HG03280 (cell line): ENCODE measurements at regions not wholly inside any gene's neighbourhood (a gene's known extent, or its start where the extent isn't known, plus 50 kb on each side); places are given as distances from the start of the nearest gene placed in this dataset.
"Not testable (repeated sequence)": the region's sequence is repeated elsewhere in the genome, so short reads cannot be mapped to it uniquely, and the experiment has no call there.

Source experiments
- ATAC-seq: cut with Tn5 transposase; IDR thresholded peaks from one replicate; pipeline ENCODE4 v1.9.1; 2021; ENCODE audit warnings: mild to moderate bottlenecking, moderate library complexity; ENCODE audit not compliant: unreplicated experiment

DNA sequence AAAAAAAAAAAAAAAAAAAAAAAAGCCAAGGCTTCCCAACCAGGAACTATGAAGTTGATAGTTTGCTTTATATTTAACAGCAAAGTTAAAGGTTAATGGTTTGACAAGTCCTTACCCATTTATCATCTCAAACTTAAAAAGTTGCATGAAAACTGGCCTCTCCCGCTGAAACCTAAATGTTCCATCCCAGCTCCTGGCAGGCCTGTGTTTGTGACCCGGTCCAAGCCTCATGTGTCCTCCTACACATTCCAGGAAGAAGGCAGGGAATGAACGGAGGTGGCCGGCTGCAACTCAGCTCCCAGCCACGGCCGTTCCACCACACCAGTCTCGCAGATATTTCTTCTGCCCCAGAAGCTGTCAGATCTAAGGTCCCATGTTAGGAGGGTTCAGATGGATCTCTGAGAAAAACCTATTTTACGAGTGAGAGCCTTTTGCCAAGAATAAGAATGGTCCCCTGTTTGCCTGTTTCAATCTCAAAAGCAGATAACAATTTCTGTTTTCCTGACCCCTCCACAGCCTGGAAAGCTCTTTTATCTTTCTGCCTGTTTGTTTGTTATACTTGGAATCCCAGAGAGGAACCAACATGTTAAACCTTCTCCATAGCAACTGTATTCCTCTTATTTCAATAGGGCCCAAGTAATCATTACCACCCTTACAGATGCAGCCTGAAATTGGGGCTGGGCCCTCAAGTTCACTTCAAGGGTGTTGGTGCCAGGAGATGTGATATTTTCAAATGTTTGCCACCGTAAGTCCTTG, 56.5 kb downstream of the KCTD12 start:
- no peak for ATAC-seq

DNA sequence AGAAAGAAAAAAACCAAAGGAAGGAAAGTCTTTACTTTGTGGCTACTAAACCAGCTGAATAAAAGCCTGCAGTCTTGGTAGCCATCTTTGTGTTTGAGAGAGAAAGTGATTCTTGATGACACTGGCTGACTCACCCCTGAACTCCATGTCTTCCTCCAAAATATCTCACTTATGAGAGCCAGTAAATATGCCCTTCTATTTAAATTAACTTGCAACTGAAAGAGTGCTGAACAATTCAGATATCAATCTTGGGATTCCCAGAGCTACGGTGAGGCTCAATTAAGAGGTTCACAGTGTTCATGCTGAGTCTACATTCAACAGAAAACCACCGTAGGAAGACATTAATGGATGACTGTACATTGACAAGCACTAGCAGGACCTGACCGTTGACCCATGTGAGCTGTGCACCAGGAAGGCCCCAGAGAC, 57.9 kb downstream of the KCTD12 start:
- ATAC-seq, result peak; percentile 39

DNA sequence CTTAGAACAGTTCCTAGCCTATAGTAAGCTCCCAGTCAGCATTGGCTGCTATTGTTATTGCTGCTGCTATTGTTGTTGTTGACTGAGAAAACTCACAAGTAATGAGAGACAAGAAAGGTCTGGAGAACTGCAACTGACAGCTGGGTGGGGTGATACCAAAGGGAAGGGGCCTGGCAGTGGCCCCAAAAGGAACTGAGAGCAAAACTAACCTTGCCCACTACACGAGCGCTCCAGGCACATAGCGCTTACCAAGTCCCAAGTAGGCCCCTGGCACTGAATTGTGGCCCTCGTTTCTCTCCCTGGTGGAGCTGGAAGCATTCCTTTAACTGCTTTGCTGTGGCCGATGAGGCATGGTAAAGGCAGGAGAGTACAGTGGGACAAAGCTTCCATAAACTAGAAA, 59.7 kb downstream of the KCTD12 start:
- ATAC-seq, result no peak

DNA sequence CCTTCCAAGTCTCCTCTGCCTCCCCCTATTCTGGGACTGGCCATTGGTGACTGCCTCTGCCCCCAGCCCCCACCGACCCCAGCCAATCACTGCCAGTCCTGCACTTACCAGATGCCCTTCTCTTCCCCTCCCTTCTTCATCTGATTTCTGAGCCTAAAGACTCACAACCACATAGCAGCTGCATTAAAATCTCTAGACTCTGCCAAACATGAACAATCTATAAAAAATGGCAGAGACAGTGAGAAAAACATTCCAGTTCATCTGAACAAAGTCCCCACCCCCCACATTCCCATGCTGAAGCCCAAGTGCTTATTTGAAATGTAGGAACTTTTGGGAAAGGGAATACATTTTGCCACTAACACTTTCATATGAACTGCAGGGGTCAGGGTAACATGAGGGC, 60.8 kb downstream of the KCTD12 start:
- ATAC-seq, result no peak

DNA sequence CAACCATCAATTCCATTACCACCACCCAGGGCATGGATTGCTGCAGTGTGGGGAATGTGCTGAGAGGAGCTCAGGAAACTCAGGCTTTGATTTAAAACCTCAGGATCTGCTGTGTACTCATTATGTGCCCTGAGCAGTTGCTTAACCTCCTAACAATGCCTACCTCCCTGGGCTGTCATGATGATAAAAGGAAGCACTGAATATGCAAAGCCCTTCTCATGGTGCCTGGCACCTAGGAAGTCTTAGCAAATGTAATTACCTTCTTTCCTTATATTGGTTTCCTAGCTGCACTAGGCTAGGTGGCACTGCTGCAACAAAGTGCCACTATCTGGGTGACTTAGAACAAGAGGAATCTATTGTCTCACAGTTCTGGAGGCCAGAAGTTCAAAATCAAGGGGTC, 62.2 kb downstream of the KCTD12 start:
- ATAC-seq, result no peak

DNA sequence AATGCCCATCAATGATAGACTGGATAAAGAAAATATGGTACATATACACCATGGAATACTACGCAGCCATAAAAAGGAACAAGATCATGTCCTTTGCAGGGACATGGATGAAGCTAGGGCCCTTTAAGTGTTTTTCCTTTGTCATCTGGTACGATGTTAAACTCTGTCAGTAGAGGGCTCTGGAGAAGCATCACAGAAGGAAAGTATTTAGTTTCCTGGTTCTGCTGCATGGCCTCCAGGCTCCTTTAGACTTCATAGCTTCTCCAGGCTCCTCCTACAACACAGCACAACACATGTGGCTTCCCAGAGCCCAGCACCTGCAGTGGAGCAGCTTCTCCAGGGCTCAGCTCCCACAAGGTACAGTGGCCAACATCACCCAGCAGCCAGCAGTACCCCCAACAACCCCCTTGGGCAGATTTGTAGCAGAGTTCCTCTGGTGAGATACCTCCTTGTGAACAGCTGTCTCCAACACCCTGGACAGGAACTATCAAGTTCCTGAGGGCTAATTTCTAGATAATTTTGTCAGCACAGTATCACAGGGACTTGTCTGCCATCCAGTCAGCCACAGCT, 63.4 kb downstream of the KCTD12 start:
- ATAC-seq, result peak; percentile 74

DNA sequence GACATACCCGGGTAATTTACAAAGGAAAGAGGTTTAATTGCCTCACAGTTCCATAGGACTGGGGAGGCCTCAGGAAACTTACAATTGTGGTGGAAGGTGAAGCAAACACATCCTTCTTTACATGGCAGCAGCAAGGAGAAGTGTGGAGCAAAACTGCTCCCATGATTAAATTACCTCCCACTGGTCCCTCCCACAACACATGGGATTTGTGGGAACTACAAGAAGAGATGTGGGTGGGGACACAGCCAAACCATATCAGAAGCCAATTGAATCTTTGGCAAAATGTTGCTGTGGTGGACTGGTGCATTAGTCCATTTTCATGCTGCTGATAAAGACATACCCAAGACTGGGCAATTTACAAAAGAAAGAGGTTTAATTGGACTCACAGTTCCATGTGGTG, 65.0 kb downstream of the KCTD12 start:
- ATAC-seq, result not testable (repeated sequence)

DNA sequence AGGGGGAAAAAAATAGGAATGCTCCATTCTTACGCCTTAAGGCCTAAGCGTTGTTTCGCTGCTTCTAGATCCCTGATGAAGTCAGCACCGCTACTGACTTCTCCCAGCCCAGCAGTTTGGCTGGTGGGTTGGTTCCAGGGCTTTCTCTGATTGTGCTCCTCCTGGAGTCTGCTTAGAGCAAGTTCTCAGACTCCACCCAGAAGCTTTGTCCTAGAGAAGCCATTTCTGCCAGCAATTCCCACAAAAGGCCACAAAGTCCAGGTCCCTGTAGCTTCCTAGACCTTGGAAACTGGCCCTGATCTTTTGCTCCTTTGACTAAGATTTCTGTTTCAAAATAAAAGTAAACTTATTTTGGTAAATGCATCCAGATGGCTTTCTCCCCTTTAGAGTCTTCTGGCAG, 65.4 kb downstream of the KCTD12 start:
- no peak for ATAC-seq

DNA sequence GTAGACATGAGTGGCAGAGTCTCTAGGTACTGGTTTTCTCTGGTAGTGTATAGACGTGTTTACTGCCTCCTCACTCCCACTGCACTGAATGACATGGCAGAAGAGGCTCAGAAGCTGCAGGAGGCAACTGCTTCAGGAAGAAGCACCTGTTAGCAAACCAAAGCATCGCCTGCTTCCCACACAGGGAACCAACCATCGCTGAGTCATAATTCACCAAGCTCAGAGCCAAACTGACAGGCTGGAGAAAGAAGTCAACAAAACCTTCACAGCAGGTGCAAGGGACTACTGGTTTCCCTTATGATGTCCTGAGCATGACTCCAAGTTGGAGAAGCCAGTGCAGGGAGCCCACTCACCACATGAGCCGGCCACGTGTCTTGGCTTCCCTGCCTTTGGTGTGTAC, 69.8 kb downstream of the KCTD12 start:
- no peak for ATAC-seq

DNA sequence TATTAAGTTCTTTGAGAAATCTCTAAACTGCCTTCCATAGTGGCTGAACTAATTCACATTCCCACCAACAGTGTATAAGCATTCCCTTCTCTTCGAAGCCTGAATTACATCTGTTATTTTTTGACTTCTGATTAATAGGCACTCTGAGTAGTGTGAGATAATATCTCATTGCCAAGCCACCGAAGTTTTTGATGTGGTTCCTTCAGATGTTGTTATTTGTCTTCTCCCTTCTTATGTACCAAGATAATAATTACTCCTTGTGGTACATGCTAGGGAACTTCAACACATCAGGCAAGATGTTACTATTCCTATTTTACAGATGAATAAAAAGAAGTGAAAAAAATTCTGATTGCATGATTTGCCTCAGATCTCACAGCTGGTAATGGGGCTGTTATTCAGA, 70.9 kb downstream of the KCTD12 start:
- no peak for ATAC-seq

DNA sequence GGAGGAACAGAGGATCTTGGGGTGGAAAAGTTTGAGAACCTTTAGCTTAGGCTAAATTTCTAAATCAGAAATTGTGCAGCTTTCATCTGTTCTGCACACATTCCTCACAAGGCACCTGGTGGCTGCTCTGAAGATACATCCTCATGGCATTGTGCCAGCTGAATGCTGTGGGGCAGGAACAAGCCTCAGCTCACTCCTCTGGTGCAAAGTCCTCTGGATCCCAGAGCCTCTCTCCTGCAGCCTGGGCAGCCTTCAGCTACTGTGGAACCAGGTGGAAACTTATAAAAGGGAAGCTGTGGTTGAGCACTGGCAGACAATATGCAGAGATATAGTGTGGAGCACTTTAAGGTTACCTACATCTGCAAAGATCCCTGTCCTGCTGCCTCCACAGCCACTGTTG, 72.3 kb downstream of the KCTD12 start:
- ATAC-seq, result no peak

DNA sequence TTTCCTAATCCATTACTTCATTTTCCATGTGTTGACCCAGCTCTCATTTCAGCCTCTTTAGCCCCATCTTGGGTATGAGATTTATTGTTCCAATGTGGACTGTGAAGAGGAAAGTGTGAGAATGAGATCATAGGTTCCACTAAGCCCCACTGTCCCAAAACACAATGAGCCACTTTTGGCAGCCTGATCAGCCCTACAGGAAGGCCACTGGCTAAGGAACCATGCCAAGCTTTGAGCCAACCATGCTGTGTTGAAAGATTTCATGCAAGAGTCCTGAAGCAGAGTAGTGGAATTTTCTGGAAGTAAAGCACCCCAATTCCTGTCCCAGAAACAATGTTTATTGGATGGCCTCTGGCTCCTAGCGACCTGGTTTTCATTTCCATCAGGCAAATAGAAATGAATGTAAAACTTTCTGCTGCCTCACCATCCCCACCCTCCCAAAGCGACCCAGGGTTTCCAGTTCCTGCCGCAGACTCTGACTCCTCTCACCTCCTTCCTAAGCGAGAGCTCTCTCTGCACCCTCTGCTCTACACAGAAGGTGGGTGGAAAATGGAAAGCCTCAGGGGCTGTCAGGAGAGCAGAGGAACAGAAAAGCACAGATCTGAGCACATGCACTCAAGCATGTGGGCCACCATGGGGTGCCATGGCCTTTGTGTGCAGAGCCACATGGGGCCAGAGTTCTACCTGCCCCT, 73.1 kb downstream of the KCTD12 start:
- ATAC-seq, result no peak

DNA sequence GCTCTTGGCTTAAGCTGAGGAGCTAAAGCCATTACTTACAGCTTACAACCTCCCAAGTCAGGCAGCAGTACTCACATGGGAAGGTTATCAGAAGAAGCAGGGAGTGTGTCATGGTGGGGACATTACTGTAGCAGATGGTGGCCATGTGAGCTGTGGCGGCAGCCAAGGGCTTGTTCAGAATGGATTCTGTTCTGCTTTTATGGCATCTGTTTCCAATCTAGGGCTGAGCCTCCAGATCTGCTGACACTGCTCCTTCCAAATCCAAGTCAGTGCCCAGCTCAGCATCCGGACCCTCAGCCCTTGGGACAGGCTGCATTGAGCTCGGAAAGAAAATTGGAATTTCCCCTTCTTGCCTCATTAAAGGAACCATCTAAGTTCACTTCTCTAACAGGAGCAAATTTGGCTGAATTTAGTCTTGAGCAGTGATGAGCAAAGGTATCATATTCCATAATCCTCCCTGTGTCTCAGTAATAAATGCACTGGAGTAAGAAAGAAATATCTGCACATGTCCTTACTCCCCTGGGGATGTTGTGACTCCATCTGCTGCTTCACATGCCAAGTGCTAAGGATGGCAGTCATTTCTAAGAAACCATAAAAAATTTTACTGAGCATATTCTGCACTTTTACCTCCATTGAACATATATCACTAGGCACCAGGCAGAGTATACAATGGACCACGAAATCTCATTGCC, 73.9 kb downstream of the KCTD12 start:
- ATAC-seq, result no peak

DNA sequence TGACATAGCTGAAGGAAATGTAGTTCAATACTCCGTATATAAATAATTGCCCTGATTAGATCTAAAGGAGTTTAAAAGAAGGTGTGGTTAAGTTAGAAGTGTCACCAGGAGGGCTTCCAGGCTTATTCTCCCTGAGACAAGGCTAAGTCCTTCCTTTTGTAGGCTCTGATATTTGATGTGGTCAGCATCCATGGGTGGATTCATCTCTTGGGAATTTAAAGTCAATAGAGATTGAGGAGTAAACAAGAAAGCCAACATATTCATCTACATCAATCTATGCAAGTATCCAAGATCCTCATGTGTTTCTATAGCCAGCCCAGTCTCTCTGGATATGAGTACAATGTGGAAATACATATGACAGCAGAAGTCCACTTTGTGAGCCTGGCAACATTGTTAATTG, 76.8 kb downstream of the KCTD12 start:
- no peak for ATAC-seq

DNA sequence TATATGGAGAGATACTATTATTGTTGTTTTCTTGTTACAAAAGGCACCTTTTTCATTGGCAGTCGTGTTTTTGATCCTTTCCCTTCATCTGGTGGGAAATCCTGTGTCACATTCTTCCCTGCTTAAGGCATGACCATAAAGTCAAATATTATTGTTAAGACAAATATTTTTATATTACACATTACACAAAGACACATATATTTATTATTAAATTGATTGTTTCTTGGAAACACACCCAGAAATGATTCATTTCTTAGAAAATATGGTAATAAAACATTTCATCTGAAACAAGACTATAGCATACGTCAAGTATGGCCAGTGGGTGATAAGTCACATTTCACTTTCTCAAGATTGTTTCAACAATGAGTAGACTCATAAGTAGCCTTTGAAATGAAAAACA, 77.3 kb downstream of the KCTD12 start:
- ATAC-seq, result no peak

DNA sequence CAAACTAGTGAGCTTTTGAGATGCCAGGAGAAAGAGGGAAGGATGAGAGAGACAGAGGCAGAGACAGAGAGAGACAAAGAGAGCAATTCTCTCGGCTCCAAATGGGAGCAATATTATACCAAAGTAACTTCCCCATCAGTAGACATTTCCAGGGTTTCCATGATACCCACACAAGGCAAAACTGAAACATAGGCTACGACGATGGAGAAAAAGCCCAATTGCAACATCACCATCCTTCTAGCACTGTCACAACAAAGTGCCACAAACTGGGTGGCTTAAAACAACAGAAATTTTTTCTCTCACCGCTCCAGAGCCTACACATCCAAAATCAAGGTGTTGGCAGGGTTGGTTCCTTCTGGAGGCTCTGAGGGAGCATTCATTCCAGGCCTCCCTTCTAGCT, 81.4 kb downstream of the KCTD12 start:
- ATAC-seq, result no peak

DNA sequence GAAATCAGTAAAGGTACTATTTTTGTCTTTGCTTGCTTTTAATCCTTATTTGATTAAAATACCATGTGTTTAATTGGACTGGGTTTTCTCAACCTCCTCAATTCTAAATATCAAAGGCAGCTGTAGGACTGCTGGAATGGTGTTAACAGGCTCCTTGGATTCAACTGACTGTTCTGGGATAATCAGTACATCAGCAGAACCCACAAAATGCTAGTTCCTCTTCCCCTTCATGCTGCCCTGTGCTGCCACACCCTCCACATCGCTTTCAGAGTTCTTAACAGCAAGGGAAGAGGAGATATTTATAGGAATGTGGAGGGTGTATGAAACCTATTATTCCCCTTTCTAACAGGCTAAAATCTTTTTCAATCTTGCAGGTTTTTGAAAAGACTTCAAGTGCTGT, 82.4 kb downstream of the KCTD12 start:
- no peak for ATAC-seq

DNA sequence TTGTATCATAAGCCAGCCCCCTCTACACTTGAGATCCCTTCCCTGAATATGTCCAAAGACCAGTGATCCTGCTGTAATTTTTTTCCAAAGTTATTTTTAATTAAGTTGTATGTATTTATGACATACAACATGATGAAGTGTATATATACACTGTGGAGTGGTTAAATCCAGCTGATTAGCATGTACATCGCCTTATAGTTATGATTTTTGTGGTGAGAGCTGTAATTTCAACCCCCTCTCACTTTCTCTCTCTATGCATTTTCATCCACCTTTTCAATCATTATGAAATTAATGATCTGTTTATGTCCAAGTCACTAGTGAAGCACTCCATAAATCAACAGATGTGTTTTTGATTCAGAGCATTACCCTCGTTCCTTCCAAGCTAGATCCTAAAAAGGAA, 85.3 kb downstream of the KCTD12 start:
- no peak for ATAC-seq

DNA sequence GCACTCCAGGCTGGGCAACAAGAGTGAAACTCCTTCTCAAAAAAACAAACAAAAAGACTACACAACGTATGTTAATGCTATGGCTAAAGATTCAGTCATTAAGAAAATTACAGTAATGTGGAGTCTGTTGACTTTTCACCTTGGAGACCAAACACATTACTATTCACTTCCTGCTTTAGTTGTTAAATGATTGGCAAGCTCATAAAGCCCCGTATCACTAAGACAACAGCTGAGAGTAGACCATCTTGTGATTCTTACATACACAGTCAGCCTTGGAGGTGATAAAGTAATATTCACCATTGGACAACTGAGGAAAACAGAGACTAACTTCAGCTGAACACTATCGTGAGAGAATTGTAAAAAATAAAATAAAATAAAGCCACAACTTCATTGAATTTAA, 86.5 kb downstream of the KCTD12 start:
- no peak for ATAC-seq

DNA sequence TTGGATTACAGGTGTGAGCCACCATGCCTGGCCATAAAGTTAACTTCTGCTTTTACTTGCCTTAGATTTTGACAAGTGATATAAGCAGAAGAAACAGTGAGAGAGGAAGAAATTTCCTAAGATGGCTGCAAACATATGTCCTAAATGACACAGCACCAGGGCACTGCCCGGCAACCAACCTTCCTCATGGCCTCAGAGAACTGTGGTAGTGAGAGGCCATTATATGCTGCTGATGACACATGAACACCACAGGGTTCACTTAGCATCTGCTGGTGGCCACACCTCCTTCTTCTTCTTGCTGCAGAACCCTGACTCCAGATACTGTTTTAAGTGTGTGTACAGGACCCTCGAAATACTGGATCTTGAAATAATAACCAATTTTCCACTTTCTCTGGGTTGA, 88.2 kb downstream of the KCTD12 start:
- ATAC-seq, result no peak

DNA sequence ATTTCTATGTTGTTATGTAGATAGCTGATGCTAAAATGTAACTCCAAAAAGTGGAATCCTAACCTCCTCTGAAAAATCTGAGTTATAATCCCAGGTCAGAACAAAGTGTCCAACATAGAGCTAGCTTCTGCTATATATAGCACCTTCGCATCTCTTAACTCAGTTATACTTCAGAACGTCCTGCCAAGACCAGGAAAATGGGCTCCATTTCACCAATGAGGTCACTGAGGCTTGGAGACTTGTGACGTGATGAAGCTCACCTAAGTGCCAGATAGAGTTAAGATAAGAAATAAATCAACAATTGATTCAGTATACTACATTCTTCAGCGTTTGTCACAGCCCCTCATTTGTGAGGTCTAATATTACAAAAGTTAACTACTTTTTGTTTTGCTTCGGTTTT, 88.8 kb downstream of the KCTD12 start:
- ATAC-seq, result no peak

DNA sequence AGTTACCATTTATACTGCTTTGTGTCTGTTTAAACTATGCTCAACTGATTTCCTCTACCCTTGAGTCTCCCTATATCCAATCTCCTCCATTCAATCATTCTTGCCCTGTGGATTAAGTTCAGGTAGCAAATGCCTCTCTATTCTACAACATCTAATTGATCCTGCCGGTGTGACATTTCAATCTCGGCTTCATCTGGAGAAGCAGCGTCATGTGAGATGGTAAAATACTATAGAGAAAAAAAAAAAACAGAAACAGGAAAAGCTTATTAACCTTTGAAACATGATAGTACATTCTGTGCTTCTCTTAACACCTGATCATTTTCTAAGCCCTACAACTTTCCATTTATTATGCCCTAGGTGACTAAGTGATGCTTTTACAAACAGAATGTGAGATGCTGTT, 89.4 kb downstream of the KCTD12 start:
- no peak for ATAC-seq
